ENCODE measurements at regions not wholly inside any gene's neighbourhood (a gene's known extent, or its start where the extent isn't known, plus 50 kb on each side); places are given as distances from the start of the nearest gene placed in this dataset.

- intact Hi-C loops (cut with micrococcal nuclease): no loop called here
- Mint-ChIP-seq H3K4me3 (no peak overlapping the region), H3K36me3 (ENCODE audit: low read depth) (no peaks in the 10 kb centered on the region), H3K4me1 (ENCODE audit: low read depth) (no peaks in the 10 kb centered on the region), H3K27ac (no peak overlapping the region), H3K9me3 (no peaks in the 10 kb centered on the region), H3K27me3 (peaks cover 15% of the 10 kb centered on the region)
These were observed 202.5 kb upstream of the TLE3 start for GRCh38 chr15:70299931-70300869.

- Mint-ChIP-seq H3K36me3 (ENCODE audit: low read depth) (no peaks in the 10 kb centered on the region), H3K27ac (no peak overlapping the region), H3K27me3 (peaks cover 20% of the 10 kb centered on the region), H3K4me1 (ENCODE audit: low read depth) (no peaks in the 10 kb centered on the region), H3K4me3 (no peak overlapping the region), H3K9me3 (no peaks in the 10 kb centered on the region)
- intact Hi-C loops (cut with micrococcal nuclease): no loop called here
These were observed 199.8 kb upstream of the TLE3 start for GRCh38 chr15:70297465-70298058.

- intact Hi-C loops (cut with micrococcal nuclease): no loop called here
- no peaks in the 10 kb centered on the region for H3K9me3 Mint-ChIP-seq
- no peak overlapping the region for H3K4me3 Mint-ChIP-seq
- H3K27me3 Mint-ChIP-seq: peaks cover 36% of the 10 kb centered on the region
- H3K4me1 Mint-ChIP-seq (ENCODE audit: low read depth): peaks cover 6% of the 10 kb centered on the region
- no peak overlapping the region for H3K27ac Mint-ChIP-seq
- no peaks in the 10 kb centered on the region for H3K36me3 Mint-ChIP-seq (ENCODE audit: low read depth)
These were observed 197.1 kb upstream of the TLE3 start for GRCh38 chr15:70294731-70295305.

GRCh38 chr15:70293591-70294470 is 196.1 kb upstream of the TLE3 start:
- no peaks in the 10 kb centered on the region for H3K36me3 Mint-ChIP-seq (ENCODE audit: low read depth)
- H3K4me1 Mint-ChIP-seq (ENCODE audit: low read depth): peaks cover 9% of the 10 kb centered on the region
- no peaks in the 10 kb centered on the region for H3K9me3 Mint-ChIP-seq
- H3K4me3 Mint-ChIP-seq: no peak overlapping the region
- H3K27me3 Mint-ChIP-seq: peaks cover 44% of the 10 kb centered on the region
- no peak overlapping the region for H3K27ac Mint-ChIP-seq
- intact Hi-C loops (cut with micrococcal nuclease): no loop called here

DNA sequence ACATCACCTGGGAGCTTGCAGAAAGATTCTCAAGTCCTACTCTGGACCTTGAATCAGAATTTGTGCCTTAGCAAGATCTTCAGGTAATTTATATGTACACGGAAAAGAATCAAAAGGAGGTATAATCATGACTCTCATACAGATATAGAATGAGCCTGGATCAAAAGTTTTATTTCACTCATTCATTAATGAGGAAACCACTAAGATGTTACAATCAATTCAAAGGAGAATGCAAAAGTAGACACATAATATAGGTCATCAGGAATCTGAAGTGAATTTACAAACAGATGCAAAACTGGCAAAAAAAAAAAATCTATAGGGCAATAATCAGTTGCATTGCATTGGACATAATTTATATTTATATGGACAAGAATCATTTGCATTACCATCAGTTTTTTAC is 195.4 kb upstream of the TLE3 start:
- Mint-ChIP-seq H3K4me3 (no peak overlapping the region), H3K27ac (no peak overlapping the region), H3K9me3 (no peaks in the 10 kb centered on the region), H3K4me1 (ENCODE audit: low read depth) (peaks cover 9% of the 10 kb centered on the region), H3K27me3 (peaks cover 44% of the 10 kb centered on the region), H3K36me3 (ENCODE audit: low read depth) (no peaks in the 10 kb centered on the region)
- intact Hi-C loops (cut with micrococcal nuclease): no loop called here

DNA sequence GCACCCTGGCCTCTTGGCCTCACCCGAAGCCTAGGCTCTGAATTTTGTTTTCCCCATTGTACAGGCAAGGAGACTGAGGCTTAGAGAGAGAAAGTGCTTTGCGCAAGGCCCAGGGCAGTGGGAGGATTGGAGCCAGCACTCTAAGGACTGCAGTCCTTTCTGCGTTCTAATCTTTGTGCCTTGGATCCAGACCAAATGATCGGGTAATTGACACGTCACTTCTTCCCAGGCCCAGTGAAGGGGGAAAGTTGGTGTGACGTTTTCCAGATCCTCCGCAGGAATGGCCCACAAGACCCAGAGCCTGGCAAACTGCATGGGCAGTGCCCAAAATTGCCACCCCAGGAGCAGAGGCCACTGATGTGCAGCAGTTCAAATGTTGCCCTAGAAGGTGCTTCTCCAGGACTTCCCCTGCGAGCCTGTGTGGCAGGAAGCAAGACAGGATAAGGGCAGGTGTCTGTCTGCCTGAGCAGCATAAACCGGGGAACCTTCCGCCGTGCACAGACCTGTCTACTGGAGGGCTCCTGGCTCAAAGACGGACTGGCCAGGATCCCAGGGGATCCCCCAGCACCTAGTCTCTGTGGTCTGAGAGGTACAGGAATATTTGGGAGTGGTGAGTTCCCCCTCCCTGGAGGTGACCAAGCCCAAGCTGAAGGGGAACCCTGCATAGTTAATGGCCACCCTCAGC is 194.5 kb upstream of the TLE3 start:
- Mint-ChIP-seq H3K4me1 (ENCODE audit: low read depth) (peaks cover 9% of the 10 kb centered on the region), H3K36me3 (ENCODE audit: low read depth) (no peaks in the 10 kb centered on the region), H3K27ac (no peak overlapping the region), H3K27me3 (peaks cover 45% of the 10 kb centered on the region), H3K9me3 (no peaks in the 10 kb centered on the region), H3K4me3 (no peak overlapping the region)
- intact Hi-C loops (cut with micrococcal nuclease): no loop called here

DNA sequence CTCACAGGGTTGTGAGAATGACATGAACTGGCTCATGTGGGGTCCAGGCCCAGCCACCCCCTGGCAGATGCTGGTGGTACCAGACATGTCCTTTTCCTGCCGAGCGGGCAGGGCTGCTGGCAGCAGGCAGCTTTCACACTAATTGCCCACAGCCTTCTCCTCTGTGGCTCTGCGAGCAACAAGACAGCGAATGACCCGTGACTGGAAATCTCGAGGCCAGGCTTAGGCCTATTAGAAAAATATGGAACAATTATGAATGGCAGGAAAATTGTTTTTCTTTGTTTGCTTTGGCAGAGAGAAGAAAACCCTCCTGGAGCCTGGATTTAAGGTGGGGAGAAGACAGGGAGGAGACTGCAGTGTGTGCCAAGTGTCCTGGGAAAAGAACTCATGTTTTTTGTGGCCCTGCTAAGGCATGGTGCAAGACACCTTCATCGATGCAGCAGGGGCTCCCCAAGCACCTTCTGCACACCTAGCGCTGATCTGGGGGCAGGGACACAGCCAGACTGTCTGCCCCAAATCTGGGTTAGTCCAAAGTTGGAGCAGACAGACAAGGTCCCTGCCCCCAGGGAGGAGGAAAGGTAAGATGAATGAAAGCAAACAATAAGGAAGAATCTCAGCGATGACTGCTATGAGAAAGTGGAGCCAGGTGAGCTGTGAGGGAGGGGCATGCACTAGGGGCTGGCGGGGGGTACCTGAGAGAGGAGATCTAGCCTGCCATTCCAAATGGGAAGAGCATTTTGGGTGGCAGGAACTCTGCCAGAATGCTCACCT is 193.8 kb upstream of the TLE3 start:
- intact Hi-C loops (cut with micrococcal nuclease): no loop called here
- peaks cover 41% of the 10 kb centered on the region for H3K27me3 Mint-ChIP-seq
- H3K9me3 Mint-ChIP-seq: no peaks in the 10 kb centered on the region
- H3K27ac Mint-ChIP-seq: no peak overlapping the region
- H3K4me3 Mint-ChIP-seq: no peak overlapping the region
- no peaks in the 10 kb centered on the region for H3K36me3 Mint-ChIP-seq (ENCODE audit: low read depth)
- H3K4me1 Mint-ChIP-seq (ENCODE audit: low read depth): peaks cover 9% of the 10 kb centered on the region

DNA sequence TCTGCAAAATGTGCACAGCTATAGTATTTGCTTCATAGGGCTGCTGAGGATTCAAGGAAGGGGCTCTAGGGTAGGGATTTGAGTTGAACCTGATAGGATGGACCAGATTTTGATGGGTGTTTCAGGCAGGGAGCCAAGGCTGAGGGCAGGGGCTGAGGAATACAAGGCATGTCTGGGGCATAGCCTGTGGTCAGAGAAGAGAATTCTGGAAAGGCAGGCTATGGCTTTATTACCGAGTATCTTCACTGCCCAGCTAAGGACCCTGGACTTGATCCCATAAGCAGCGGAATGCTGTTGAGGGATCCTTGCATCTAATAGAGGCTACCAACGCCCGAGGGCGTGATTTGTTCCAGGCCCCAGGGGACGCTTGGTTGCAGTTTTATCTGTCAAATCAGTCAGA is 193.0 kb upstream of the TLE3 start:
- H3K9me3 Mint-ChIP-seq: no peaks in the 10 kb centered on the region
- H3K36me3 Mint-ChIP-seq (ENCODE audit: low read depth): no peaks in the 10 kb centered on the region
- peaks cover 46% of the 10 kb centered on the region for H3K27me3 Mint-ChIP-seq
- H3K4me1 Mint-ChIP-seq (ENCODE audit: low read depth): peaks cover 9% of the 10 kb centered on the region
- H3K27ac Mint-ChIP-seq: no peak overlapping the region
- intact Hi-C loops (cut with micrococcal nuclease): no loop called here
- no peak overlapping the region for H3K4me3 Mint-ChIP-seq

GRCh38 chr15:70289191-70289955 is 191.7 kb upstream of the TLE3 start:
- H3K36me3 Mint-ChIP-seq (ENCODE audit: low read depth): no peaks in the 10 kb centered on the region
- no peak overlapping the region for H3K27ac Mint-ChIP-seq
- H3K4me3 Mint-ChIP-seq: no peak overlapping the region
- no peaks in the 10 kb centered on the region for H3K9me3 Mint-ChIP-seq
- H3K27me3 Mint-ChIP-seq: peaks cover 50% of the 10 kb centered on the region
- intact Hi-C loops (cut with micrococcal nuclease): no loop called here
- peaks cover 14% of the 10 kb centered on the region for H3K4me1 Mint-ChIP-seq (ENCODE audit: low read depth)

DNA sequence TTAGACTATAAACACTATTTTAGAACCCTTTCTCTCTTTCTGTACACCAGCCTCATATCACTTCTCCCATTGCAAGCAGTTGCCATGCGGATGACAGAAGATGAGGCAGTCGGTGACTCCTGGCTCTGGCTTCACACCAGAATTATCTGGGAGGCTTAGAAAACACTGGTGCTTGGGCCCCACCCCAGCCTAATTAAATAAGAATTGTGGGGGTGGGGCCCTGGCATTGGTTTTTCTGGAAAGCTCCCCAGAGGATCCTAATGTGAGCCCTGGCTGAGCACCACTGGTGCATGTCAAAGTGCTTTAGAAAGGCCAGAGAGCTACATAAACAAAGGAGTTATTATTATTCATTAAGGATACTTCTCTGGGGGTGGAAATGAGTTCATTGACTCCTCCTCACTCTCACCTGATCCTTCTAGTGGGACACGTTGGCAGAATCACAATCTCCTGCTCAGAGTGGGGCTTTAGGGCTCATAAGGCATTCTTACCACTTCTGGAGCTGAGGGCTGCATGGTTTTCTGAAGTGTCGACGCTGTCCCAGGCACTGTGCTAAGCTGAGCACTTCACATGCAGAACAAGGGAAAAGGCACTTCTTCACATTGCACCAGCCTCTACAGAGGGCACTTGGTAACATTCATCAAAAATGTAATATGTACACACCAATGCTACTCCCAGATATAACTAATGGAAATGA is 188.5 kb upstream of the TLE3 start:
- Mint-ChIP-seq H3K4me1 (ENCODE audit: low read depth) (peaks cover 24% of the 10 kb centered on the region), H3K4me3 (no peak overlapping the region), H3K27me3 (peaks cover 50% of the 10 kb centered on the region), H3K36me3 (ENCODE audit: low read depth) (no peaks in the 10 kb centered on the region), H3K9me3 (peaks cover 8% of the 10 kb centered on the region), H3K27ac (no peak overlapping the region)
- intact Hi-C loops (cut with micrococcal nuclease): no loop called here

- Mint-ChIP-seq H3K9me3 (peaks cover 8% of the 10 kb centered on the region), H3K36me3 (ENCODE audit: low read depth) (no peaks in the 10 kb centered on the region), H3K27me3 (peaks cover 37% of the 10 kb centered on the region), H3K27ac (no peak overlapping the region), H3K4me3 (no peak overlapping the region), H3K4me1 (ENCODE audit: low read depth) (peaks cover 23% of the 10 kb centered on the region)
- intact Hi-C loops (cut with micrococcal nuclease): no loop called here
These were observed 186.9 kb upstream of the TLE3 start for GRCh38 chr15:70284438-70285214.

Measured in dendritic cell treated with granulocyte-macrophage colony-stimulating factor and Interleukin-4, amounts not matched to agents 40 ng/mL and 50 ng/mL, for 4 days (primary cell).